Uterus (tissue), 3 donors: ENCODE measurements at regions not wholly inside any gene's neighbourhood (a gene's known extent, or its start where the extent isn't known, plus 50 kb on each side); places are given as distances from the start of the nearest gene placed in this dataset.
"Not testable (repeated sequence)": the region's sequence is repeated elsewhere in the genome, so short reads cannot be mapped to it uniquely, and the experiment has no call there.

Experiments
- DNase-seq, 2 donors: peaks; one replicate each; pipeline ENCODE4 v3.0.0-alpha.2; 2019 to 2020
- H3K27ac ChIP-seq, 2 donors: fragments of 200-600 bp; sonication (generic); 1 replicate in 1 of 2; 2 replicates in 1 of 2; pipeline ENCODE4 v1.5.1; 2016 to 2018
- H3K27me3 ChIP-seq, 2 donors: fragments of 200-600 bp; sonication (generic); one replicate each; pipeline ENCODE4 v1.5.1; 2018 to 2019; ENCODE audit warnings: control low read depth in 1 of 2
- H3K36me3 ChIP-seq, 2 donors: fragments of 200-600 bp; sonication (generic); one replicate each; pipeline ENCODE4 v1.5.1; 2019; ENCODE audit warnings: control low read depth in 1 of 2
- H3K4me1 ChIP-seq, 2 donors: fragments of 200-600 bp; sonication (generic); one replicate each; pipeline ENCODE4 v1.5.1; 2018 to 2019; ENCODE audit warnings: control low read depth in 1 of 2
- H3K4me3 ChIP-seq, 2 donors: fragments of 200-600 bp; sonication (generic); 1 replicate in 1 of 2; 2 replicates in 1 of 2; pipeline ENCODE4 v1.5.1; 2018 to 2019; ENCODE audit warnings: mild to moderate bottlenecking in 1 of 2
- H3K9me3 ChIP-seq, 2 donors: fragments of 200-600 bp; sonication (generic); one replicate each; pipeline ENCODE4 v1.5.1; 2019; ENCODE audit warnings: control low read depth in 1 of 2
- POLR2A ChIP-seq, 2 donors: fragments of 450-650 bp; IDR thresholded peaks; one replicate each; pipeline ENCODE4 v1.6.1; 2016; ENCODE audit warnings: antibody characterized with exemption in 2 of 2, mild to moderate bottlenecking in 1 of 2, moderate library complexity in 1 of 2
- intact Hi-C: fragments of 100-400 bp; cut with DNase I; formaldehyde crosslinking; loops from one replicate; pipeline ENCODE4 v1.15.1; 2023; ENCODE audit warnings: low total_unique reads
- TF ChIP-seq, protein P1 (sequence below), 4 experiments: fragments of 200-600 bp in 2 of 4; fragments of 450-650 bp in 2 of 4; sonication (generic) in 2 of 4; IDR thresholded peaks; one replicate each; pipeline ENCODE4 v1.5.1; 2016 to 2019; ENCODE audit warnings: antibody characterized with exemption in 4 of 4, mild to moderate bottlenecking in 2 of 4, moderate library complexity in 1 of 4
- donor health status: DM: yes; HTN: yes; CAD: no.

DNA sequence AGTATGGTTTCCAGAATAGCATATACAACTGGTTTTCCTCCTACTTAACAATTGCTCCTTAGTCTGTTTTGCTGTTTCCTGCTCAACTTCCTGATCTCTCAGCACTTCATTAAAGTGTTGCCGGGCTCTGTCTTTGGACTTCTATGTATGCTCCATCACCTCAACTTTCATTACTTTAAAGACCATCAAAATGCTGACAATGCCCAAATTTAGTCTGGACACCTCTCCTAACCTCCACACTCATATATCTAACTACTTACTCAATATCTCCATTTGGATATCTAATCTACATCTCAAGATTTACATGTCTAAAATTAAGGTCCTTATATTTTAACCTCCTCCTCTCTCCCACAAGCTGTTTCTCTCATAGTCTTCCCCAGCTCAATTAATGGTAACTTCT, 54.4 kb upstream of the LGR5 start:
- Histone ChIP-seq H3K9me3 (no peaks in the 10 kb centered on the region), H3K27me3 (no peaks in the 10 kb centered on the region), H3K27ac (no peak overlapping the region), H3K4me3 (no peak overlapping the region), H3K36me3 (peaks cover 0 to 5% of the 10 kb centered on the region in 2 donors), H3K4me1 (no peaks in the 10 kb centered on the region)
- no peak for DNase-seq
- intact Hi-C loops, result no loop called here
- TF ChIP-seq, protein P1, sequence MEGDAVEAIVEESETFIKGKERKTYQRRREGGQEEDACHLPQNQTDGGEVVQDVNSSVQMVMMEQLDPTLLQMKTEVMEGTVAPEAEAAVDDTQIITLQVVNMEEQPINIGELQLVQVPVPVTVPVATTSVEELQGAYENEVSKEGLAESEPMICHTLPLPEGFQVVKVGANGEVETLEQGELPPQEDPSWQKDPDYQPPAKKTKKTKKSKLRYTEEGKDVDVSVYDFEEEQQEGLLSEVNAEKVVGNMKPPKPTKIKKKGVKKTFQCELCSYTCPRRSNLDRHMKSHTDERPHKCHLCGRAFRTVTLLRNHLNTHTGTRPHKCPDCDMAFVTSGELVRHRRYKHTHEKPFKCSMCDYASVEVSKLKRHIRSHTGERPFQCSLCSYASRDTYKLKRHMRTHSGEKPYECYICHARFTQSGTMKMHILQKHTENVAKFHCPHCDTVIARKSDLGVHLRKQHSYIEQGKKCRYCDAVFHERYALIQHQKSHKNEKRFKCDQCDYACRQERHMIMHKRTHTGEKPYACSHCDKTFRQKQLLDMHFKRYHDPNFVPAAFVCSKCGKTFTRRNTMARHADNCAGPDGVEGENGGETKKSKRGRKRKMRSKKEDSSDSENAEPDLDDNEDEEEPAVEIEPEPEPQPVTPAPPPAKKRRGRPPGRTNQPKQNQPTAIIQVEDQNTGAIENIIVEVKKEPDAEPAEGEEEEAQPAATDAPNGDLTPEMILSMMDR (IDR thresholded peaks at IDR 0.05), result no peak
- no peak for TF ChIP-seq POLR2A (IDR thresholded peaks at IDR 0.05)

DNA sequence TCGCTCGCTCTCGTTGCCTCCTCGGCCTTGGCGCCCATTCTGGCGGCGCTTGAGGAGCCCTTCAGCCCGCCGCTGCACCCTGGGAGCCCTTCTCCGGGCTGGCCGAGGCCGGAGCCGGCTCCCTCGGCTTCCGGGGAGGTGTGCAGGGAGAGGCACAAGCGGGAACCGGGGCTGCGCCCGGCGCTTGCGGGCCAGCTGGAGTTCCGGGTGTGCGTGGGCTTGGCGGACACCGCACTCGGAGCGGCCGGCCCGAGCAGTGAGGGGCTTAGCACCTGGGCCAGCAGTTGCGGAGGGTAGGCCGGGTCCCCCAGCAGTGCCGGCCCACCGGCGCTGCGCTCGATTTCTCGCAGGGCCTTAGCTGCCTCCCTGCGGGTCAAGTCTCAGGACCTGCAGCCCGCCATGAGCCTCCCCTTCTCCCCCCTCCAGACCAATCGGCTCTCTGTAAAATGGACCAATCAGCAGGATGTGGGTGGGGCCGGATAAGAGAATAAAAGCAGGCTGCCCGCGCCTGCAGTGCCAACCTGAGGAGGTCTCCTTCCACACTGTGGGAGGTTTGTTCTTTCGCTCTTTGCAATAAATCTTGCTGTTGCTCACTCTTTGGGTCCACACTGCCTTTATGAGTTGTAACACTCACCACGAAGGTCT, 62.8 kb upstream of the LGR5 start:
- H3K4me3 ChIP-seq, H3K4me1 ChIP-seq, H3K36me3 ChIP-seq, H3K9me3 ChIP-seq, DNase-seq, H3K27me3 ChIP-seq, intact Hi-C loops, H3K27ac ChIP-seq: not testable (repeated sequence)

DNA sequence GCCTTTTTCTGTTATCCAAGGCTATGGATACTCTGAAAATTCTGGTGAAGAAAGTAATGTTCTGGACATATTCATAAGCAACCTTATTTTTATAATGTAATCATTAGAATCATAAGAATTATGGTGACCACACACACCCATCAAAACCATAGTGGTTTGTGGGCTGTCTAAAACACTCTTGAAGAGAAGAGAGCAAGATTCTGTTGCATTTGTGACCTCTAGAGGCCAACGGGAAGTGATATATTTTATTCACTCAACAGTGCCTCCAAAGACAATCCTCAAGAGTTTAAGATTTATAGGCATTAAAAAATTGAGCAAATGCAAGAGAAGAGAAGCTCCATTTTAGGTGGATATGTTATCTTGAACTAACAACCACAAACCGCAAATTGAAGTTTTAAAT, 68.5 kb upstream of the LGR5 start:
- no peaks in the 10 kb centered on the region for H3K36me3 ChIP-seq
- intact Hi-C loops, result no loop called here
- TF ChIP-seq, protein P1 (IDR thresholded peaks at IDR 0.05), result no peak
- no peak for TF ChIP-seq POLR2A (IDR thresholded peaks at IDR 0.05)
- H3K4me3 ChIP-seq, result no peak overlapping the region
- H3K27ac ChIP-seq, result no peak overlapping the region
- no peaks in the 10 kb centered on the region for H3K27me3 ChIP-seq
- H3K9me3 ChIP-seq, result no peaks in the 10 kb centered on the region
- no peaks in the 10 kb centered on the region for H3K4me1 ChIP-seq
- DNase-seq, result no peak

DNA sequence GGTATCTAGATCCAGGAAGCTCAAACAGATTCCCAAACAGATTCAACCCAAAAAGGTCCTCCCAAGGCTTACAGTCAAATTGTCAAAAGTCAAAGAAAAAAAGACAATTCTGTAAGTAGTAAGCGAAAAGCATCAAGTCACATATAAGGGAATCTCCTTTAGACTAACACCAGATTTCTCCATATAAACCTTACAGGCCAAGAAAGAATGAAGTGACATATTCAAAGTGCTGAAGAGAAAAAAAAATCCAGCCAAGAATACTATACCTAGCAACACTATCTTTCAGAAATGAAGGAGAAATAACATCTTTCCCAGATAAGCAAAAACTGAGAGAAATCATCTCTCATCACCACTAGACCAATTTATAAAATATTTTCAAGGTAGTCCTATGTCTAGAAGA, 79.6 kb upstream of the LGR5 start:
- Histone ChIP-seq H3K4me1 (no peaks in the 10 kb centered on the region), H3K9me3 (no peaks in the 10 kb centered on the region), H3K36me3 (no peaks in the 10 kb centered on the region), H3K27ac (no peak overlapping the region), H3K27me3 (no peaks in the 10 kb centered on the region), H3K4me3 (no peak overlapping the region)
- intact Hi-C loops, result no loop called here
- no peak for DNase-seq
- no peak for TF ChIP-seq POLR2A (IDR thresholded peaks at IDR 0.05)
- TF ChIP-seq, protein P1 (IDR thresholded peaks at IDR 0.05), result no peak

DNA sequence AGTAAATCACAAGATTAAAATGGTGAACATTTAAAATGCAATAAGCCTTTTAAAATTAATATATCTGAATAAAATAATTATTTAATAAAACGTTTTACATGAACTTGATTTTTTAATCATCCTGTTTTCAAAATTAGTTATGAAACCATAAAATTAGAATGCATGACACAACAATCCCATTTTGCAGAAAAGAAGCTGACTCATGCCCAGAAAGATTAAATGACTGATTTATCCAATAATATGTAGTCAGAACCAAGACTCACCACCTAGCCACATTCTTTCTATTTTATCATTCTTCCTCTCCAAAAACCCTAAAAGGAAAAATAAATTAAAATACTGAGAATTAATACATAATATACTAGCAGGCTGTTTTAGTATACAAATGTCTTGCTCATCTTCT, 83.0 kb upstream of the LGR5 start:
- Histone ChIP-seq H3K27me3 (no peaks in the 10 kb centered on the region), H3K4me1 (no peaks in the 10 kb centered on the region), H3K27ac (no peak overlapping the region), H3K9me3 (no peaks in the 10 kb centered on the region), H3K36me3 (no peaks in the 10 kb centered on the region), H3K4me3 (no peak overlapping the region)
- no peak for DNase-seq
- no peak for TF ChIP-seq POLR2A (IDR thresholded peaks at IDR 0.05)
- TF ChIP-seq, protein P1 (IDR thresholded peaks at IDR 0.05), result no peak
- intact Hi-C loops, result no loop called here

DNA sequence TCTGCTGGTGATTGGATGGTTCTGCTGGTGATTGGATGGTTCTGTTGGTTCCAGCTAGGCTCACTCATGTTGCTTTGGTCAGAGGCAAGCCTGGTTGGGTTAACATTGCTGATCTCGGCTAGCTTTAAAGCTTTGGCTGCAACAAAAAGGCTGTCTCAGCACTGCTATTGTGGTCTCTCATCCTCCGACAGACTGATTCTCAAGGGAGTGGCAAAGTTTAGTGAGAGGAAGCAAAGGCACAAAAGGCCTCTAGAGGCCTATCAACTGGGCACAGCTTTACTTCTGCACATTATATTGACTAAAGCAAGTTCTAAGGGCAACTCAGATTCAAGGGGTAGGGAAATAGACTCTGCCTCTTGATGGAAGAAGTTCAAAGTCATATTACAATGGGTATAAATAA, 84.7 kb upstream of the LGR5 start:
- TF ChIP-seq POLR2A (IDR thresholded peaks at IDR 0.05), result no peak
- TF ChIP-seq, protein P1 (IDR thresholded peaks at IDR 0.05), result no peak
- Histone ChIP-seq H3K9me3 (no peaks in the 10 kb centered on the region), H3K27me3 (no peaks in the 10 kb centered on the region), H3K4me1 (no peaks in the 10 kb centered on the region), H3K27ac (no peak overlapping the region), H3K36me3 (no peaks in the 10 kb centered on the region), H3K4me3 (no peak overlapping the region)
- no peak for DNase-seq
- intact Hi-C loops, result no loop called here
